GM15510 (cell line): ENCODE measurements at regions not wholly inside any gene's neighbourhood (a gene's known extent, or its start where the extent isn't known, plus 50 kb on each side); places are given as distances from the start of the nearest gene placed in this dataset.

Source experiments
- POLR2A ChIP-seq: IDR thresholded peaks from 3 replicates; pipeline ENCODE4 v1.6.1; 2011; ENCODE audit warnings: borderline replicate concordance; ENCODE audit not compliant: insufficient read length; ENCODE audit errors: extremely low read depth

DNA sequence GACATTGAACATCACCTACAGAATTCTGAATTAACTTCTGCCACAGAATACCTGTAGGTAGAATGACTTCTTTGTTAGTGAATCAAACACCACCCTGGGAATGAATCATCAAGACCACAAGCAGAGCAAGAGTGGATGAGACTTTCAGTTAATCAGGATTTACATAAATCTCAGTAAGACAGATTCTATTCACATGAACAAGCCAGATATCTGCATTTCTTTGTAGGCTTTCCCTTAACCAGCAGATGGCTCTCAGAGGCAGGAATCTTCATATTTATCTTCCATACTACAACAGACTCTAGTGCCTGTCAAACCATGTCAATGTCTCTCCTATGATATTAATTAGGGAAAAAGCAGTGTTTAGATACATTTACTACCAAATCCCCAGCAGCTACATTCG, 412.1 kb downstream of the KLF12 start:
- no peak for TF ChIP-seq POLR2A

DNA sequence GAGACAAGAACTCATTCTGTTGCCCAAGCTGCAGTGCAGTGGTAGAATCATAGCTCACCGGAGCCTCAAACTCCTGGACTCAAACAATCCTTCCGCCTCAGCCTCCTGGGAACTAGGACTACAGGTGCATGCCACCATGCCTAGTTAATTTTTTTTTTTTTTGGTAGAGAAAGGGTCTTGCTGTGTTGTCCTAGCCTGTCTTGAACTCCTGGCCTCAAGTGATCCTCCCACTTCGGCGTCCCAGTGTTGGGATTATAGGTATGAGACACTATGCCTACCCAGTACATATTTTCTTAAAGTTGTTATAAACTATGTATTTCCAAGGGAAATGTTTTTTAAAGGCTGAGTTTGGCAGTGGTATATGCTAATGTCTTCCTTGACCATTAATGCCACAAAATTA, 412.6 kb downstream of the KLF12 start:
- TF ChIP-seq POLR2A = no peak

DNA sequence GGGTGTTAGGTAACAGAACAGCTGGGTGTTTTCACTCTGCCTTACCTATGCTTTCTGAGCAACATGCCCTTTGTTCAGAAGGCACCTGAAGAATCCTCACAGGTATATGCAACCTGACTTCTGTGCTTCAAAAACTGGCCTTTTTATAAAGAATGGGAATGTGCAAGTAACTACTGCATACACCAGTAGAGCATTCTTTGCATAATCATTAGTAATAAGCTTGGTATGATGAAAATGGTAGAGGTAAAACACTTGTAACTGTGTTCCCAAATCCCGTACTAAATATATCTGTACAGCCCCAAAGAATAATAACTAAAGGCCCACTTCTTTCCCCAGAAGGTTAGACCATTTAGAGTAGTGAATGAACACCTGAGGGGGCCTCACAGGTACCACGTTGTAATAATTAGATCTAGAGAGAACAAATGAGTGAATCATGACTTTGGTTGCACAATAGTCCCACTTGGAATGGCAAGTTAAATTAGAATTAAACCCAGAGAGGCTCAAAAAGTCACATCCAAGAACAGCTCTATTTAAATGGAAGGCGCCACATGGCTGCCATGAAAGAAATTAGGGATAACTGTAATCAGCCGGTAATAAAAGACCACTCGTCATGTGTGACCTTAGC, 413.9 kb downstream of the KLF12 start:
- no peak for TF ChIP-seq POLR2A

DNA sequence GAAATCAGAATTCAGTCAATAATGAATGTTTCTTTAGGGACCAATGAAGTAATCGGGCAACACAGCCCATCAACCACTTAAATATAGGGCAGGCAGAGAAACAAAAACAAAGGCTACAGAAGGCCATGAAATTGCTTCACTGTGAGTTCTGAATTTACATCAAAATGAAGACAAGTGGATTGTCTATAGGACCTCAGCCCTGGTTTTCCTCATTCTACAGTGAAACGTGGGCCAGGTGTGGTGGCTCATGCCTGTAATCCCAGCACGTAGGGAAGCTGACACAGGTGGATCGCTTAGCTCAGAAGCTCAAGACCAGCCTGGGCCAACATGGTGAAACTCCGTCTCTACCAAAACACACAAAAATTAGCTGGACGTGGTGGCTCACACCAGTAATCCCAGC, 416.0 kb downstream of the KLF12 start:
- TF ChIP-seq POLR2A = no peak

DNA sequence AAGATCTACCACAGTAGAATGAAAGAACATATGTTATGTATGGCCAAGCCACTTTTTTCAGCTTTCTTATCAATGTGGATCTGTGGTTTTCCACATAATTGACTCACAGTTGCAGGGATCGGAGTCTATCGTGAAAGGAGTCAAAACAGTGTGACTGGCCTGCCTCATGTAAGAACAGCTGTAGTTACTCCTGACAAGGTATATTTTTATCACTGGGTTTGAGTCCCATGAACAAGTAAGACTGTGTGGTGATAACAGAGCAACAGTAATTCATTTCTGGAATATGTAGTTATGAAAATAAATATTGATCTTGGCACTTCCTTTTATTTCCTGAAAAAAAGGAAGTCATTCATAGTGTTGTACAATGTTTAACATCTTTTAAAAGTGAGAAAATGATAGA, 416.6 kb downstream of the KLF12 start:
- TF ChIP-seq POLR2A = no peak

DNA sequence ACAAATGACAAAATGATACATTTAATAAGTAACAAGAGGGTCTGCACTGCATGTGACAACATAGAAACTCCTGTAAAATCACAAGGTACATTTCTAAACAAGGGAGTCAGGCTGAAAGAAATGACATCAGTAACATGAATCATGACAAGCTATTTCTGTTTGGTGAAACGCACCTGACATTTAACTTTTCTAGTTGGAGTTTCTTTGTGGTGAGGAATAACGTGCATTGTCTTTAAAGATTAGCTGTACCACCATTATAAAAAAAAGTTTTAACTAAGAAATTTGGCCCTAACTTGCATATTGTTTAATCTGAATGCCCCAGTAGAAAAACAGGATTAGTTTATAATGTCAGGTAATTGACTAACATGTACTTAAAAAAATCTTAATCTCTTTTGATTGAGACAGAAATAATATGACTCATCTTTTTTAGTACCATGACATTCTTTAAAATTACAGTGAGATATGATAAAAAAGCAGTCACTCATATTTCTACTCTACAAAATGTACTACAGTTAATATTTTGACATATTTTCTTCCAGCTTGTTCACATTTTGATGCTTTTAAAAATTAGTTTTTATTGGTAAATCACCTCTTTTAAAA, 418.2 kb downstream of the KLF12 start:
- TF ChIP-seq POLR2A = no peak

DNA sequence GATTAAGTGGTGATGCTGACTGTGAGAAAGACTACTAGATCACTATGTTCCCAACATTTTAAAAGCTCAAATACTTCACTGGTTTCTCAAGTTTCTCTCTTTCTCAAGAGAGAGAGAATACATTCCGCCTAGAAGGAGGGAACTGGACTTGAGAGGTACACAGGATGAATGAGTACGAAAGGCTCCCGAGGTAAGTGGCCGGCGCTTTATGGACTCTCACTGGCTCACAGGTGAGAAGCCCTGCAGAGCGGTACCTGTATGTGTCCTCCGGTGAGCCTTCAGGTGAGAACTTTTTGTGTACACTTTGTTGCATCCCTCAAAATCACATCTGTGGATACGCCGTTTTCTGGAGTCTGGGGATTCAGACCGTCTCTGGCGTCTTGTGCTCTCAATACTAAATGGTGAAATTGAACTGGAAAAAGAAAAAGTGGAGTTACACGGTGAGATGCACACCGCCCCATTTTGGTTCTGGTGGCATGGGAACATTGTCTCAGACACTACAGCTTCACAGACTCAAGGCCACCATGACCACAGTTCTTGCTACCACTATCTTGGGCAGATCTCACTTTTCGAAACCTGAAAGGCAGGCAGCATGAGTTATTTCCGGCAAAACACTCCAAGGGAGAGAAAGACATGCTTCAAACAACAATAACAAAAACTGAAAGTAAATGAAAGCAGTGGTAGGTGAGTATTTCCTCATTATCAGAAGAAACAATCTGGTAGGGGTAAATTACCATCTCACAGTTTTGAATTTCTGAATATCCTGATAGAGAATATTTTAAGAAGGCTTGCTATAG, 418.9 kb downstream of the KLF12 start:
- no peak for TF ChIP-seq POLR2A

DNA sequence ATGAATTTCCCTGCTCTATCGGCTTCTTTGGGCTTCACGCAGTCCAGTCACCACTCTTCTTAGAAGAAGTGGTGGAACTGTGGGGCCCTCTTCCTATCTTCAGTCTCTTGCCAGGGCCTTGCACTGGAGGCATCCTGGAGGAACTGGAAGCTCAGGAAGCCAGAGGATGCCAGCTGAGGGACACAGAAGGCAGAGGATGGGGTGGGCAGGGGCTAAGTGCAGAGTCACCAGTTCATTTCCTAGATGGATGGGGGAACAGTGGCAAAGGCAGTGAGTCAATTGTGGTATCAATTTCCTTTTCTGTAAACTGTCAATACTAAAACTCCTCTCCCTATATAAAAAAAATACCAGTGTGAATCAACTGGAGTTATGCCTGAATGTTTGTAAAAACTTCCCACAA, 419.7 kb downstream of the KLF12 start:
- no peak for TF ChIP-seq POLR2A

DNA sequence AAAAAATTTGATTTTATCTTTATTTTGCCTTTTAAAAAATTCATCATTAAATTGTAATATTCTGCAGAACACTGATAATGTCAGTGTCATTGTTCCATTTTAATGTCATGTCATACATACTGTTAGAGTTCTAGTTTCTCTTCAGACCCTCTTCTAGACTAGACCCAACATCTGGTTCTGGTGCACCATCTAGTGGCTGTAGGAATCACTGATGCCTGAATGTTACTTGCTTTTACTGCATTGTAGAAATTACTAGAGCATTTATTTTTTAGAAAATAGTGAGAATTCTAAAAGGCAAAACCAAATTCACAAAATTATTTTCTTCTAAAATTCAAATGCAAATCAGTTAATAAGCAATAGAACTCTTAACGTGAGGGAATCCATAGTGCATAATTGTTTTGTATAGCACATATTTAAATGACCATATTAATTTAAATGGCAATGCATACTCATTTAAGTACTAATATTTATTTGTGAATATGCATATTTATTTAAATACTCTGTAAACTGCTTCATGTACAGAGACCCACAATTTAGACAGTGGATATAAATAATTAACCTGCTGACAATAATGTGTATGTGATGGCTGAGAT, 425.7 kb downstream of the KLF12 start:
- TF ChIP-seq POLR2A = no peak

DNA sequence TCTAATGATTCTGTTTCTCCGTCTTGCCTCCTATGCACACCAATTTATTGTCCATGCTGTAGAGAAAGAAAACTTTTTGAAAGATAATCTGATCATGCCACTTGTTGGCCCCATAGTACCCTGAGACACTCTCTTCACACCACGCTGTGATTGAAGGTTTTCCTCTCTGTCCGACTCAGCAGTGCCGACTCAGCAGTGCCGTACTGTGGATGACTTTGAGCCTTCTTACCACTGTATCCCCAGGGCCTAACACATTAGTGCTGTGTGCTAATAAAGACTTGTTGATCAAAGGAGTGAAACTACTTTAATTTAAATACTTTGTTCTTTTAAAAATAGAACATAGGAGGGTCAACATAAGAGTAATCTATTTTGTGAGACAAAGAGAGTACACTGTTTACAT, 429.6 kb downstream of the KLF12 start:
- TF ChIP-seq POLR2A = no peak

DNA sequence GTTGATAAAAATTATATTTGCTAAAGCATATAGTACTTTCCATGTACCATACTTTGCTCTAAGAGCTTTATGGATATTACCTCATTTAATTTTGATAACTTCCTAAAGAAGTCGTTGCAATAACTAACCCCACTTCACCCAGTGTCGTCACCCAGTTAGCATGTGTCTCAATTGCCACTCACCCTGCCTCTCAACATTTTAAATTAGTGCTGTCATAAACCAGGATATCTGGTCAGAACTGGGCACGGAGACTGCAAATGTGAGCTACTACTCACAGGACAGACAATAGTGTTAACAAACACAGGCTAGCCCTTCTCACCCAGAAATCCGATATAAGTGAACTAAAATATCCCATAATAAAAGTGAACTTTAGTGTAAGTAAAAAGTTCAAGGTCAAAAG, 430.6 kb downstream of the KLF12 start:
- TF ChIP-seq POLR2A = no peak

DNA sequence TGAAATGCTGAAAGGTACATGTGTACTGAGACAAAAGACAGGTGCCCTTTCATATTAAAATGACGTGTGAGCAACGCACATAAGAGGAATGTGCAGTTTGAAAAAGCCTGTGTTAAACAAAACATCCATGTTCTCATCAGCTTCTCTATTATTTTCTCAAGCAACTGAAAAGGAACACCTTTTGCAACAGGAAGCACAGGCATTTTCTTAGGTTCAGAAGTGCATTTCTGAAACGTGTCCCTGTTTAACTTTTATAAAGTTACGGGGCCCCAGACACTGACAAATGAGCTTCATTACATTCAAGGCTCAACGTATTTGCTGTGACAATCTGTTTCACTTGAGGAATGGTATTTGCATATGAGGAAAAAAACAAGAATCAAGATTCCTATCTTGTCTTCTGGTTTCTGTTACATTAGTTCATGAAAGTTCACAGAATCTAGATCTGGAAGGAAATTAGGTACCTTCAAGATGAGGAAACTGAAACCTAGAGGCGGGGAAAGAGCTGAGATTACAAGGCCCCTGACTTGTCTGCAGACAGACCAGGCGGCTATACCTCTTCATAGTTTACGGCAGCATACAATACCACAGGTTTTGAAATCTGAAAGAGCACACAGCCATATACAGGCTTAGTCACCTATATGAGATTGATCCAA, 431.7 kb downstream of the KLF12 start:
- TF ChIP-seq POLR2A = no peak

DNA sequence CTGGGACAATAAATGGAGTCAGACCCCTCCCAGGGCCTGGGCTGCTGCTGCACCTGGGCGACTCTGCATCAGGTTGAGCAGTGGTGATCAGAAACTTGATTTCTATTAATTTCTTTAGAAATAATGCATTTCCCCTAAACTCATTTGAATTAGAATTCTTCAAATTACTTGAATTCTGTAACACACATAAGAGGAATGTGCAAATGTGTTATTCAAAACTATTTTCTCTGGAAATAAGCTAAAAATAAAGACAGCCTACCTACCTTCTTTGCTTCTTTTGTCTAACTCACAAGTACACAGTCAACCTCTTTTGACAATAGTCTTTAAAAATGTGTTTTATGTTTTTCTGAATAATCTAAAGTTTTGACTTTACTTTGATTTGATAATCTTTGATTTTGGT, 433.0 kb downstream of the KLF12 start:
- no peak for TF ChIP-seq POLR2A

DNA sequence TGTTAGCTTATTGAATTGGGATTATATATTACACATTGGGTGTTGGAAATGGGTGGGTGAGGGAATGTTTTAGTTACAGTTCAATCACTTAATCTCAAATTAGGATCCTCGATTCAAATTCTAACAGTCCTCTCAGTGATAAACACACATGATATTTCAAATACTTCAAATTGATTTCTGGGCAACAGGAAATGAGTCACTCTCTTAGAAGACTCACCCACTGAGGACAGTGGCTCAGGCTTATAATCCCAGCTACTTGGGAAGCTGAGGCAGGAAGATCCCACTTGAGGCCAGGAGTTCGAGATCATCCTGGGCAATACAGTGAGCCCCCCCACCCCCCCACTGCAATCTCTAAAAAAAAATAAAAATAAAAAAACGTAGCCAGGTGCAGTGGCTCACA, 435.3 kb downstream of the KLF12 start:
- TF ChIP-seq POLR2A = no peak

DNA sequence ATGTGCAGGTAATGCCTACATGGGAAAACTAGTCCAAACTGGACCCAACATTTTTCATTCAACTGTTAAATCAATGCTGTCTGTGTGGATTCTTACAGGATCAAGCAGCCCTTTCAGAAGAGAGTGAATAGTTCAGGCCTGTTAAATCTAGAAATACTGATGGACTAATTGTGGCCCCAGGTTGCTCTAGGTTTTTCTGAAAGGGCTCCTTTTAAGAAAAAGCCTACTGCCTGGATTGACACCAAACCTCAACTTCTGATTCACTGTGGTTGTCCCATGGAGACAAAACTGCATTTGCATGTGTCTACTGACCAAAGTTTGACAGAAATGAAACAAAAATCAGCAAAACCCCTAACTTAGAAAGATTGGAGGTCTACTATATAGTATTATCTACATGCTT, 437.0 kb downstream of the KLF12 start:
- TF ChIP-seq POLR2A = no peak
